GM19397 (cell line): ENCODE measurements at regions not wholly inside any gene's neighbourhood (a gene's known extent, or its start where the extent isn't known, plus 50 kb on each side); places are given as distances from the start of the nearest gene placed in this dataset.
"Not testable (repeated sequence)": the region's sequence is repeated elsewhere in the genome, so short reads cannot be mapped to it uniquely, and the experiment has no call there.

ENCODE experiments used
- ATAC-seq: cut with Tn5 transposase; IDR thresholded peaks from one replicate; pipeline ENCODE4 v1.9.1; 2021; ENCODE audit warnings: mild to moderate bottlenecking, moderate library complexity; ENCODE audit not compliant: unreplicated experiment

GRCh38 chr21:5975719-5976118 is 4545.7 kb upstream of the TPTE start:
- not testable (repeated sequence) for ATAC-seq

- ATAC-seq: not testable (repeated sequence)
These were observed 4523.8 kb upstream of the TPTE start for GRCh38 chr21:5997586-5997985.

- ATAC-seq: not testable (repeated sequence)
These were observed 4505.8 kb upstream of the TPTE start for GRCh38 chr21:6015422-6016057.

- ATAC-seq: not testable (repeated sequence)
These were observed 4500.9 kb upstream of the TPTE start for GRCh38 chr21:6020460-6020859.

- ATAC-seq: not testable (repeated sequence)
These were observed 4500.2 kb upstream of the TPTE start for GRCh38 chr21:6020953-6021716.

GRCh38 chr21:6021717-6022270 is 4499.6 kb upstream of the TPTE start:
- not testable (repeated sequence) for ATAC-seq

GRCh38 chr21:6023331-6023730 is 4498.1 kb upstream of the TPTE start:
- ATAC-seq: not testable (repeated sequence)

- ATAC-seq: not testable (repeated sequence)
These were observed 4496.2 kb upstream of the TPTE start for GRCh38 chr21:6025139-6025538.

GRCh38 chr21:6027497-6027896 is 4493.9 kb upstream of the TPTE start:
- ATAC-seq: not testable (repeated sequence)

- not testable (repeated sequence) for ATAC-seq
These were observed 4487.2 kb upstream of the TPTE start for GRCh38 chr21:6034124-6034678.

GRCh38 chr21:6034820-6035473 is 4486.4 kb upstream of the TPTE start:
- ATAC-seq: not testable (repeated sequence)

- ATAC-seq: not testable (repeated sequence)
These were observed 4485.8 kb upstream of the TPTE start for GRCh38 chr21:6035474-6036155.

GRCh38 chr21:6039224-6039623 is 4482.2 kb upstream of the TPTE start:
- ATAC-seq: not testable (repeated sequence)

GRCh38 chr21:6040095-6040494 is 4481.3 kb upstream of the TPTE start:
- ATAC-seq: not testable (repeated sequence)

GRCh38 chr21:6043430-6044275 is 4477.7 kb upstream of the TPTE start:
- ATAC-seq: not testable (repeated sequence)

GRCh38 chr21:6044695-6045094 is 4476.7 kb upstream of the TPTE start:
- ATAC-seq: not testable (repeated sequence)

- not testable (repeated sequence) for ATAC-seq
These were observed 4471.5 kb upstream of the TPTE start for GRCh38 chr21:6049930-6050329.

GRCh38 chr21:6052109-6052508 is 4469.3 kb upstream of the TPTE start:
- ATAC-seq: not testable (repeated sequence)

GRCh38 chr21:6053145-6053544 is 4468.2 kb upstream of the TPTE start:
- not testable (repeated sequence) for ATAC-seq
